Activated CD4-positive, alpha-beta memory T cell treated with anti-CD3 and anti-CD28 coated beads, Interleukin-2, amount 10 ng/mL, durations not matched to agents 7 days and 5 days (primary cell): ENCODE measurements at regions not wholly inside any gene's neighbourhood (a gene's known extent, or its start where the extent isn't known, plus 50 kb on each side); places are given as distances from the start of the nearest gene placed in this dataset.

ENCODE experiments used
- CTCF ChIA-PET: fragments of 350-600 bp; sonication (Branson Sonifier 250); formaldehyde crosslinking; loops from one replicate; lab custom pipeline; 2021; ENCODE audit warnings: antibody characterized with exemption, inconsistent platforms; lab: Charles Lee
- POLR2A ChIA-PET: fragments of 350-600 bp; sonication (Branson Sonifier 250); formaldehyde crosslinking; loops from one replicate; lab custom pipeline; 2021; ENCODE audit warnings: antibody characterized with exemption; lab: Charles Lee
- DNase-seq: peaks from one replicate; pipeline ENCODE4 v3.0.0-alpha.2; 2020
- H3K27ac Mint-ChIP-seq: one replicate; pipeline ENCODE4 v1.8.0; 2021; ENCODE audit warnings: mild to moderate bottlenecking, mixed read lengths
- H3K27me3 Mint-ChIP-seq: one replicate; pipeline ENCODE4 v1.8.0; 2021; ENCODE audit warnings: mixed read lengths
- H3K36me3 Mint-ChIP-seq: one replicate; pipeline ENCODE4 v1.8.0; 2021; ENCODE audit warnings: low read depth, mixed read lengths
- H3K4me1 Mint-ChIP-seq: one replicate; pipeline ENCODE4 v1.8.0; 2021; ENCODE audit warnings: mixed read lengths
- H3K4me3 Mint-ChIP-seq: one replicate; pipeline ENCODE4 v1.8.0; 2021; ENCODE audit warnings: mild to moderate bottlenecking, mixed read lengths
- H3K9me3 Mint-ChIP-seq: one replicate; pipeline ENCODE4 v1.8.0; 2021; ENCODE audit warnings: mixed read lengths

DNA sequence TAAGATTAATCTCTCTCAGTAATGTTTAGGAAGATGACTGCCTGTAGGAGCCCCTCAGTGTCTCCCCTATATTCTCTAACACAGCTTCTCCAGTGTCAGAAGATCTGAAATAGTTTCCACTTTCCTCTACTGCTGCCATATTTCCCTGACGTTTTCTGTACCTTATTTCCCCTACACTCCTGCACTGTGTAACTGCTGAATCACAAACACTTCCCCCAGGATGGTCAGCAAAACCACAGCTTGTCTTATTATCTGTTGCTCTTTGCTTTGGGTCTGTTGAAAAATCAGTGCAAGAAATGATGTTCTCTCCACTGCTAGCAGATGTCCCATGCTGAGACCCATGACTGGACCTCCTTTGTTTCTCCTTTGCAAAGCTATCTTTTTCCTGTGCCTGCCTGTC, 441.7 kb downstream of the EPHA4 start:
- H3K9me3 Mint-ChIP-seq = peaks cover 5% of the 10 kb centered on the region
- no peaks in the 10 kb centered on the region for H3K27me3 Mint-ChIP-seq
- no peak overlapping the region for H3K4me3 Mint-ChIP-seq
- CTCF ChIA-PET = no interaction called here
- POLR2A ChIA-PET = no interaction called here
- no peak for DNase-seq
- no peak overlapping the region for H3K27ac Mint-ChIP-seq
- H3K36me3 Mint-ChIP-seq = no peaks in the 10 kb centered on the region
- no peaks in the 10 kb centered on the region for H3K4me1 Mint-ChIP-seq

DNA sequence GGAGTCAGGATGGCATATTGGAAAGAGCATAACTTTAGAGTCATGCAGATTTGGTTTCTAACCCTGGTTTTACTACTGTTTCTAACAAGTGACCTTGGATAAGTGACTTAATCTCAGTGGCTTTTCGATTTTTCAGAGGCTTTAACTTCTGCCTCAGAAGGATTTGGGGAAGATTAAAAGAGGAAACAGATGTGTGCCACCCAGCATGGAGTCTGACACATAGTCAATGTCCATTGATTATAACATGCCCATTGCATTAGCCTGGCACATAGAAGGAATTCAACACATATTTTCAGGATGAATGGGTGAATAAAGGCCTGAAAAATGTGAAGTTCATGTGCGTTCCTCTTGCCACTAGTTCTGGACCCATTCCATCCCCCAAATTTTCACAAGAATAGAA, 438.2 kb downstream of the EPHA4 start:
- Mint-ChIP-seq H3K36me3 (no peaks in the 10 kb centered on the region), H3K4me3 (no peak overlapping the region), H3K27ac (no peak overlapping the region), H3K27me3 (no peaks in the 10 kb centered on the region), H3K4me1 (no peaks in the 10 kb centered on the region), H3K9me3 (peaks cover 3% of the 10 kb centered on the region)
- no peak for DNase-seq
- POLR2A ChIA-PET = no interaction called here
- CTCF ChIA-PET = no interaction called here

DNA sequence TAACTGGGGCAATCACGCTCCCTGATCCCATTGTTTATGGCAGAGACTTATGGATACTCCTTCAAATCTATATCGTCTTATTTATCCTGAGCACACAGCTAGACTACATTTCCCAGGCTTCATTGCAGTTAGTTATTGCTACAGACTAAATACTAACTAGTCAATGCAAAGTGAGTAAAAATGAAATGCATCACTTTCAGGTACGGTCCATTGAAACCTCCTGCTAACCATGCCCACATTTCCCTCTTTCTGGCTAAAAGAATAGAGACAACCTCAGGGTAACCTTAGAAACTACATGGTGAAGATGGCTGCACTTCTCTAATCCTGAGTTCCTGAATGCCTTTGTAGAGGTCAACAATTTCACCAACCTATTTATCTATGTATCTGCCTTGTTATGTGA, 437.4 kb downstream of the EPHA4 start:
- H3K4me3 Mint-ChIP-seq = no peak overlapping the region
- H3K9me3 Mint-ChIP-seq = peaks cover under 1% of the 10 kb centered on the region
- no peaks in the 10 kb centered on the region for H3K27me3 Mint-ChIP-seq
- H3K4me1 Mint-ChIP-seq = no peaks in the 10 kb centered on the region
- POLR2A ChIA-PET = no interaction called here
- DNase-seq = no peak
- CTCF ChIA-PET = no interaction called here
- no peaks in the 10 kb centered on the region for H3K36me3 Mint-ChIP-seq
- H3K27ac Mint-ChIP-seq = no peak overlapping the region

DNA sequence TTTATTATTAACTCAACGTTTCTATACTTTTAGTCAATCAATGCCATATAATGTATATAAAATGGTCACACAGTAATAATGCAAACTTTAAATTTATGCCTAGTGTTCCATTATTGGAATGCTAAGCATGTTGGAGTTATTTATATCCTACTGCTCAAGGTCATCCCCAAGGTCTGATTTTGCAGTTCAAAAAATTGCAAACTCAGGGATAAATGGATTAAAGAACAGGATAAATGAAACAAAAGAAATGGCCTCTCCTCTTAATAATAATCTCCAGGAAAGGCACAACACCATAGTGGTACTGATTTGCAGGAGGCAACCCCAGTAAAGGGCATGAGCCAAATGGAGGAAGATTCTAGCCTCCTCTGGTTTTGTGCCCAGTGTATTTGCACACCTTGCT, 436.4 kb downstream of the EPHA4 start:
- ChIA-PET CTCF (no interaction called here), POLR2A (no interaction called here)
- H3K4me1 Mint-ChIP-seq = no peaks in the 10 kb centered on the region
- H3K27ac Mint-ChIP-seq = no peak overlapping the region
- H3K27me3 Mint-ChIP-seq = no peaks in the 10 kb centered on the region
- no peaks in the 10 kb centered on the region for H3K9me3 Mint-ChIP-seq
- no peak overlapping the region for H3K4me3 Mint-ChIP-seq
- no peak for DNase-seq
- H3K36me3 Mint-ChIP-seq = no peaks in the 10 kb centered on the region

DNA sequence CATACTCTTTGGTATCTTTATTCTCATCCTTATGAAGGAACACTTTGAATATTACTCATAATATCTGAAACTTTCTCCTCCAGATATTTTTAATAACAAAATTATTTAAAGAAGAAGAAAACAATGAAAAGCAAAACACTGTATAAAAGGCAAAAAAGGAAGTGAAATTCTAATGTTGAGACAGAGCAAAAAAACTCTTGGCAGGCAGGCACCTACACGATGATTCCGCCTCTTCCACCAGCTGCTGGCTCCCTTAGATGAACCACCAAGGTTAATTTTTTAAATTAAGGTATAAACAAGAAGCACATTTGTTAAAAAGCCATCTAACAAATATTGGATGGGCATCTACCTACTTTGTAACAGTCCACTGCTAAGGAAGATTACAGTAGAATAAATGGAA, 434.7 kb downstream of the EPHA4 start:
- POLR2A ChIA-PET = no interaction called here
- no peak for DNase-seq
- Mint-ChIP-seq H3K27me3 (no peaks in the 10 kb centered on the region), H3K36me3 (no peaks in the 10 kb centered on the region), H3K27ac (no peak overlapping the region), H3K4me3 (no peak overlapping the region), H3K4me1 (no peaks in the 10 kb centered on the region), H3K9me3 (no peaks in the 10 kb centered on the region)
- CTCF ChIA-PET = no interaction called here

DNA sequence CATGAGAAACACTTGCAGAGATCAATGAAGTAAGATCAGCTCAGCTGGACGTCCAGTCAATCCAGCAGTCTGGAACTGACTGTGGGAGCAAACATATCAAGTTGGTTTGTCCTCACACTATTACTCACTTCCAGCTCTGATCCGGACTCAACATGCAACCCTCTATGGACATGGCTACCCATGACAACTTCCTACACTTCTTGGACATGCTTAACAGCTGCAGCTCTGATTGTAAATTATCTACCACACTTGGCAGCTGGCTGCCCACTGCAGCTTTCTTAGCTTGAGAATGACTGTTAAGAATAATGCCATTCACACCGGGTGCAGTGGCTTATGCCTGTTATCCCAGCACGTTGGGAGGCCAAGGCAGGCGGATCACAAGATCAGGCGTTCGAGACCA, 429.8 kb downstream of the EPHA4 start:
- no peaks in the 10 kb centered on the region for H3K4me1 Mint-ChIP-seq
- H3K36me3 Mint-ChIP-seq = no peaks in the 10 kb centered on the region
- no peaks in the 10 kb centered on the region for H3K9me3 Mint-ChIP-seq
- CTCF ChIA-PET = no interaction called here
- no peak overlapping the region for H3K27ac Mint-ChIP-seq
- H3K4me3 Mint-ChIP-seq = no peak overlapping the region
- no peak for DNase-seq
- POLR2A ChIA-PET = no interaction called here
- no peaks in the 10 kb centered on the region for H3K27me3 Mint-ChIP-seq

DNA sequence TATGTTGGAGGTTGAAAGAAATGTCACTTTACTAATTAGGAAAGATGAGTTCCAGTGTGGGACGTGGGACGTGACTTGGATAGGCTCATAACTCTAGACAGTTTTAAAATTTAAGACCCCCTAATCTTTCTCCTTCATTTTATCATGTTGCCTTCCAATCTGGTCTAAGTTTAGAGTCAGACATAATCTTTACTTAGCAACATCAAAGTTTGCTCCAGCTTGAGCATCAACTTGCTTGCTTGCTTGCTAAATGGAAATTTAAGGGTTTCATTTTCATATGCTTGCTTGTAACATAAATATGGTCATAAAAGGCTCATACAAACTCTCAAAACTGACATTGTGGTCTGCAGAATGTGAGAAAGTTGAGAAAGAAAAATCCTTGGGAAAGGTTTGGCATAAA, 428.9 kb downstream of the EPHA4 start:
- Mint-ChIP-seq H3K9me3 (no peaks in the 10 kb centered on the region), H3K4me1 (no peaks in the 10 kb centered on the region), H3K4me3 (no peak overlapping the region), H3K36me3 (no peaks in the 10 kb centered on the region), H3K27ac (no peak overlapping the region), H3K27me3 (no peaks in the 10 kb centered on the region)
- CTCF ChIA-PET = no interaction called here
- POLR2A ChIA-PET = no interaction called here
- no peak for DNase-seq

DNA sequence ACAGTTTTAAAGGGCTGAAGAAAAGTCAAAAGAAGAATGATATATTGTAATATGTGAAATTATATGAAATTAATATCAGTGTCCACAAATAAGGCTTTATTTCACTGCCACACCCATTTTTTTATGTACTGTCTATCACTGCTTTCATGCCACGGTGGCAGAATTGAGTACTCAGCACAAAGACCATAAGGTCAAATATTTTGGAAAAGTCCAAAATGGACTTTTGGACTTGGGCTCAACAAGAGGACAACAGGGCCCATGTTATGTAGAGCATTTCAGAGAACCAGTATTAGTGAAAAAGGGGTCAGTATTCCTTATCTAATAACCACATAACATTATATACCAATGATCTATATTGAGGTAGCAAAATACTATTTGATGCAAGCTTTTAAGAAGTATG, 427.2 kb downstream of the EPHA4 start:
- CTCF ChIA-PET = no interaction called here
- no peaks in the 10 kb centered on the region for H3K9me3 Mint-ChIP-seq
- no peaks in the 10 kb centered on the region for H3K36me3 Mint-ChIP-seq
- no peak overlapping the region for H3K27ac Mint-ChIP-seq
- POLR2A ChIA-PET = no interaction called here
- H3K4me1 Mint-ChIP-seq = no peaks in the 10 kb centered on the region
- H3K27me3 Mint-ChIP-seq = no peaks in the 10 kb centered on the region
- no peak for DNase-seq
- H3K4me3 Mint-ChIP-seq = no peak overlapping the region

DNA sequence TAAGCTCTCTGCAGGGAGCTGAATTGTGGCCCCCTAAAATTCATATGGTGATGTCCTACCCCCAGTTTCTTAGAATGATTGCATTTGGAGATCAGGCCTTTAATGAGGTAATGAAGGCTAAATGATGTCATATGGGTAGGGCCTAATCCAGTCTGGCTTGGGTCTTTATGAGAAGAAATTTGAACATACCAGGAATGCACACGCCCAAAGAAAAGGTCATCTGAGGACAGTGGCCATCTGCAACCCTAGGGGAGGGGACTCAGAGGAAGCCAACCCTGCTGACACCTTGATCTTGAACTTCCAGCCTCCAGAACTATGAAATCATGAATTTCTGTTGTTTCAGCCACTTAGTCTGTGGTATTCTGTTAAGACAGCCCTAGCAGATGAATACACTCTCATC, 426.7 kb downstream of the EPHA4 start:
- POLR2A ChIA-PET = no interaction called here
- Mint-ChIP-seq H3K4me1 (no peaks in the 10 kb centered on the region), H3K9me3 (no peaks in the 10 kb centered on the region), H3K27me3 (no peaks in the 10 kb centered on the region), H3K4me3 (no peak overlapping the region), H3K36me3 (no peaks in the 10 kb centered on the region), H3K27ac (no peak overlapping the region)
- no peak for DNase-seq
- CTCF ChIA-PET = no interaction called here

DNA sequence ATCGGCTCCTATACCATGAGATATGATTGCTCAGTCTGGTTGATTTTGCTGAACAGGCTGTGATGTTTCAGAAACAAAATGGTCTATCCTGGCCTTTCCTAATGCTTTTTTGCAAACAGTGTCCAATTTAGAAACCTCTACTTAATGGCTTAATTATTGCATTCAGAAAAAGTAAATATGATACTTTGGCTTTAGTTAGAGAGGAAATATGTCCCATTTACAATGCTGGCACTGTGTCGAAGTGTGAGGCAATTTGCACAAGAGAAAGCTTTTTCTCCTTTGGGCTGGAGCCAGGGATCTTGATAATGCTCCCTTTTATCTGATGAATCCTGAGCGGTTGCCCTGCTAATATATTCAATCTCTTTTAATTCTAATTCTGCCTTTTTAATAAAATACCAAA, 418.9 kb downstream of the EPHA4 start:
- H3K9me3 Mint-ChIP-seq = no peaks in the 10 kb centered on the region

DNA sequence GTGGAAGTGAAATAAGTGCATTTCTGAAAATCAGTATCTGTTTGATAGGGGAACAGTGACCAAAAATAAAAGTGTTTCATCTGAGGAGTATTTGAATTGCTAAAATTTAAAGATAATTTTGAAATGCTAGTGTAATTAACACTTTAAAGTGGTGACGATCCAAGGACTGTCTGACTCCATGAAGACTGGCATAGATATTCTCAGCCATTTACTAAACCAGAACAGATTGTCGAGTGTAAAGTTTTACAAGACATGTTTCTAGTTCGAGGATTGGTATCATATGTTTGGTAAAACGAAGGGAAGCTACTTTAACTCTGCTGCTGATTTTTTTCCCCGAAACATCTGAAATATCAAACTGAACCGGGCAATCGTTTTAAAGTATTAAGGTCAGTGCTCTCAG, 417.9 kb downstream of the EPHA4 start:
- Mint-ChIP-seq H3K9me3 (no peaks in the 10 kb centered on the region), H3K27me3 (peaks cover 2% of the 10 kb centered on the region), H3K36me3 (no peaks in the 10 kb centered on the region), H3K27ac (no peak overlapping the region), H3K4me1 (no peaks in the 10 kb centered on the region), H3K4me3 (no peak overlapping the region)
- POLR2A ChIA-PET = no interaction called here
- DNase-seq = no peak
- CTCF ChIA-PET = no interaction called here

More for the DNA sequence above, 418.9 kb downstream of the EPHA4 start:
- Mint-ChIP-seq H3K4me3 (no peak overlapping the region), H3K4me1 (no peaks in the 10 kb centered on the region), H3K36me3 (no peaks in the 10 kb centered on the region), H3K27me3 (peaks cover 2% of the 10 kb centered on the region), H3K27ac (no peak overlapping the region)
- no peak for DNase-seq
- ChIA-PET POLR2A (no interaction called here), CTCF (no interaction called here)

DNA sequence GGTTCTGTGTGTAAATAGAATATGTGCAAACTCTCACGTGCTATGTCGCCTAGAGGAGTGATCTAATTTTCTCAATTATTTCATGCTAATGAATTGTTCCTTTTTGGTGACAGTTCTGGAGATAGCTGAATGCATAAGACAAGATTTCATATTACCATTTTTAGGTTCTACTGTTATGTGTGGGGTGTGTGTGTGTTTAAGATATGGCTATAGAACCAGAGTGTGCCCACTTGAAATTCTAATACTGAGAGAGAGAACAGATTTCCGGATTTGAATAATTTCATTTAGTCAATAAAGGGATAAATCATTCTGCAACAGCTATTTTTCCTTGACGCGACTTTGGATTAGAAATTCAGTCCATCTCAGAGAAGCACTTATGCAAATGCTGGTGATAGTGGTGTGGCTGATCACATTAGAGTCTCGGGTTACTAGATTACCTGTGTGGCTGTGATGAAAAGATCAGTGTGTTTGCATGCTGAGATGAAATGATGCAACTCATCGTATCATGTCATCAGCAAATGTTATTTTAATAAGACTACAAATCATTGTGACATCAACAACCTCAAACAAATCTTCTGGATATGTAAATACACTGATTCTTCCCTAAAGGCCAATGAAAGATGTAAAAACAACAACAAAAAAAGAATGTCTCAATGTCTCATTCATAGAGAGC, 415.9 kb downstream of the EPHA4 start:
- peaks cover 2% of the 10 kb centered on the region for H3K27me3 Mint-ChIP-seq
- no peak overlapping the region for H3K27ac Mint-ChIP-seq
- no peaks in the 10 kb centered on the region for H3K9me3 Mint-ChIP-seq
- DNase-seq = no peak
- no peak overlapping the region for H3K4me3 Mint-ChIP-seq
- ChIA-PET CTCF (no interaction called here), POLR2A (no interaction called here)
- no peaks in the 10 kb centered on the region for H3K36me3 Mint-ChIP-seq
- no peaks in the 10 kb centered on the region for H3K4me1 Mint-ChIP-seq

DNA sequence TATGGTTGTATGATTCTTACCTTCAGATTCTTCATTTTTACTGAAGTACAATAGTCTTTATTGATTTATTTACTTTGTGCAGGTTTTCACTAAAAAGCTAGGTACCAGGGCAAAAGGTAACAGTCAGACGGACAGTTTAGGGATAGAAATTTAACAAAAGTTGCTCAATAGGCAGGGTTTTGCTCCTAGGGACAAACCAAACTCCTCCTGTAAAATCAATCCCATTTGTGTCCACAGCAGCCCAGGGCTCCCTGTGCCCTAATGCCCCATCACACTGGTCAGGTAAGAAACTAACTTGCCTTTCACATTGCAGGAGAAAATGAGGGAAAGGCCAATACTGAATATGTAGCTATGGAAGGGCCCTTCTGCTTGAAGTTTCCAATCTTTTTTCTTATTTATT, 410.9 kb downstream of the EPHA4 start:
- no peak for DNase-seq
- Mint-ChIP-seq H3K27me3 (peaks cover 2% of the 10 kb centered on the region), H3K4me1 (no peaks in the 10 kb centered on the region), H3K36me3 (no peaks in the 10 kb centered on the region), H3K4me3 (no peak overlapping the region), H3K9me3 (no peaks in the 10 kb centered on the region), H3K27ac (no peak overlapping the region)
- ChIA-PET POLR2A (no interaction called here), CTCF (interaction anchor here (0.6 kb wide), 1 partner anchor 79 kb away, joined by 3 read pairs; no protein-coding TSS in a partner anchor)

DNA sequence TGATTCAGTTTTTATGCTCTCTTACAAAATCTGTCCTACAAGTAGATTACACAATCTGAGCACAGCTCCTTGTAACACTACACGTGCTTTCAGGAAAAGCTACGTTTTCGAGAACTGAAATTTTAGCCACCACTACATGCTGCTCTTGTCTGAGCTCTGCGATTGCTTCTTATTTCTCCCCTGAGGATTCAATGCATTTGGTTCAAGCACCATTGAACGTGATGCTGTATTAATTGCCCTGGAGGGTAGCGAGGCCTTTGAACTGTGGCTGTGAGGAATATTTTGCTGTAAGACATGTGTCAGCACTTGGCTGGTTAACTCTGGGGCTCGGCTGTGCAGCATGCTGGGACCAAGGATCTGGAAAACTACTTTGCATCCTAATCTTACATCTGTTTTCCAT, 405.8 kb downstream of the EPHA4 start:
- ChIA-PET POLR2A (no interaction called here), CTCF (no interaction called here)
- H3K4me1 Mint-ChIP-seq = no peaks in the 10 kb centered on the region
- no peaks in the 10 kb centered on the region for H3K27me3 Mint-ChIP-seq
- H3K9me3 Mint-ChIP-seq = no peaks in the 10 kb centered on the region
- H3K27ac Mint-ChIP-seq = no peak overlapping the region
- no peak overlapping the region for H3K4me3 Mint-ChIP-seq
- no peak for DNase-seq
- H3K36me3 Mint-ChIP-seq = no peaks in the 10 kb centered on the region
